ENCODE measurements at regions not wholly inside any gene's neighbourhood (a gene's known extent, or its start where the extent isn't known, plus 50 kb on each side); places are given as distances from the start of the nearest gene placed in this dataset.

DNA sequence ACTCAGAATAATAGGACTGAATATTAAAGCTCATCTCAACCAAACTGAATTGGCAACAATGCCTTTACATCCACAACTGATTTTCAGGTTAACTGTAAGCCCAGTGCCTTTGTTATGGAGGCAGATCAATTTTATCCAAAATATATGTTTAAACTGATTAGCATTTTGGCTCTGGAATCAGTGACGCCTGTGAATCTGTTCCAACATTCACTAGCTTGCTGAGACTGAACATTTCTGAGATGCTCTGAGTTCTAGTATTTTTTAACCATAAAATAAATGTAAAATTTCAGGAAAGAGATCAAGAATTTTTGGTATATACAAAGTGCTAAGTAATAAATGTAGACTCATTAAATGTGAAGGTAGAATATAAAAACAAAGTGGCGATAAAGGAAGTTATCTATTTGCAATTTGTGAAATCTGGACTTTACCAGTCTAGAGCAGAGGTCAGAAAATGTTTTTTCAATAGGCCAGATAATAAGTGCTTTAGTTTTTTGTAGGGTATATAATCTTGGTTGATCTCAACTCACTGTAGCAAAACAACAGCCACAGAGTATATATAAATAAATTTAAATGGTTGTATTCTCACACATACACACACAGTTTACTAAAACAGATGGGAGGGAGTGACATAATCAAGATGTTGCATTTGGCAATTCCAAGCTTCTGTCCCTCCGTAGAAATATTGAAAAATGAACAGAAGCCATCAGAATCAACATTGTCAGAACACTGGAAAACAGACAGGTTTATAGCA lies 560.3 kb downstream of the ZWINT start:
- RAD21 ChIA-PET (ENCODE audit: unreplicated experiment) = no interaction called here
- no peaks in the 10 kb centered on the region for H3K4me1 ChIP-seq (ENCODE audit: control insufficient read depth, insufficient read depth, low read length)
- no peak overlapping the region for H3K27ac ChIP-seq (ENCODE audit: control insufficient read depth, insufficient read depth)
- no peak for FAIRE-seq
- no peaks in the 10 kb centered on the region for H3K27me3 ChIP-seq (replicated peaks in 1 of 2; ENCODE audit: control insufficient read depth in 2 of 2, insufficient read depth in 2 of 2, low read length in 1 of 2)
- no peak overlapping the region for H2AFZ ChIP-seq (ENCODE audit: control insufficient read depth, low read depth, low read length)
- ATAC-seq = no peak
- POLR2A ChIA-PET = no interaction called here
- 4% methylated on average over 3 of the region's 3 CpGs for whole genome bisulfite sequencing (ENCODE audit: insufficient coverage, insufficient replicate concordance, low lambda C conversion rate, missing lambda C conversion rate)
- no peaks in the 10 kb centered on the region for H4K20me1 ChIP-seq (ENCODE audit: control insufficient read depth, insufficient read depth)
- intact Hi-C loops (cut with micrococcal nuclease; ENCODE audit: unreplicated experiment) (no loop called here), in situ Hi-C loops (cut with MboI) (no loop called here)
- BruUV-seq (replicated peaks) = no TSS peak
- CTCF ChIA-PET = no interaction called here
- H3K9ac ChIP-seq (ENCODE audit: control insufficient read depth, insufficient read depth, low read length) = no peak overlapping the region
- H3K9me3 ChIP-seq (replicated peaks; ENCODE audit: control insufficient read depth, insufficient read depth, low read length) = no peaks in the 10 kb centered on the region
- no peak overlapping the region for H3K4me2 ChIP-seq (ENCODE audit: control insufficient read depth, insufficient read depth)
- no peak for DNase-seq (ENCODE audit: low read depth, low spot score)
- no peaks in the 10 kb centered on the region for H3K79me2 ChIP-seq (ENCODE audit: control insufficient read depth, insufficient read depth, low read length)
- SMC1A ChIA-PET (ENCODE audit: uncharacterized antibody, unreplicated experiment) = no interaction called here
- H3K4me3 ChIP-seq = no peak overlapping the region
- H3K36me3 ChIP-seq (ENCODE audit: control insufficient read depth in 2 of 2, insufficient read depth in 2 of 2, low read length in 1 of 2) = no peaks in the 10 kb centered on the region
- TF ChIP-seq YBX1 (IDR thresholded peaks at IDR 0.05) (no peak), NBN (IDR thresholded peaks at IDR 0.05) (no peak), CBX3 (IDR thresholded peaks at IDR 0.05; ENCODE audit: borderline replicate concordance, low read depth) (no peak), TCF12 (IDR thresholded peaks at IDR 0.05; ENCODE audit: low read depth, low read length) (no peak), DPF2 (IDR thresholded peaks at IDR 0.05) (no peak), HDGF (IDR thresholded peaks at IDR 0.05) (no peak), MYC (IDR thresholded peaks at IDR 0.05; ENCODE audit: insufficient read depth, insufficient read length, insufficient replicate concordance, low read length, severe bottlenecking) (no peak), KAT2A (conservative IDR thresholded peaks at IDR 0.05; ENCODE audit: control insufficient read depth, low read depth, low read length) (no peak)
- TF ChIP-seq, protein P1, sequence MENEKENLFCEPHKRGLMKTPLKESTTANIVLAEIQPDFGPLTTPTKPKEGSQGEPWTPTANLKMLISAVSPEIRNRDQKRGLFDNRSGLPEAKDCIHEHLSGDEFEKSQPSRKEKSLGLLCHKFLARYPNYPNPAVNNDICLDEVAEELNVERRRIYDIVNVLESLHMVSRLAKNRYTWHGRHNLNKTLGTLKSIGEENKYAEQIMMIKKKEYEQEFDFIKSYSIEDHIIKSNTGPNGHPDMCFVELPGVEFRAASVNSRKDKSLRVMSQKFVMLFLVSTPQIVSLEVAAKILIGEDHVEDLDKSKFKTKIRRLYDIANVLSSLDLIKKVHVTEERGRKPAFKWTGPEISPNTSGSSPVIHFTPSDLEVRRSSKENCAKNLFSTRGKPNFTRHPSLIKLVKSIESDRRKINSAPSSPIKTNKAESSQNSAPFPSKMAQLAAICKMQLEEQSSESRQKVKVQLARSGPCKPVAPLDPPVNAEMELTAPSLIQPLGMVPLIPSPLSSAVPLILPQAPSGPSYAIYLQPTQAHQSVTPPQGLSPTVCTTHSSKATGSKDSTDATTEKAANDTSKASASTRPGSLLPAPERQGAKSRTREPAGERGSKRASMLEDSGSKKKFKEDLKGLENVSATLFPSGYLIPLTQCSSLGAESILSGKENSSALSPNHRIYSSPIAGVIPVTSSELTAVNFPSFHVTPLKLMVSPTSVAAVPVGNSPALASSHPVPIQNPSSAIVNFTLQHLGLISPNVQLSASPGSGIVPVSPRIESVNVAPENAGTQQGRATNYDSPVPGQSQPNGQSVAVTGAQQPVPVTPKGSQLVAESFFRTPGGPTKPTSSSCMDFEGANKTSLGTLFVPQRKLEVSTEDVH (IDR thresholded peaks at IDR 0.05; ENCODE audit: low read depth, partially characterized antibody) = no peak
- TF ChIP-seq, protein P2, sequence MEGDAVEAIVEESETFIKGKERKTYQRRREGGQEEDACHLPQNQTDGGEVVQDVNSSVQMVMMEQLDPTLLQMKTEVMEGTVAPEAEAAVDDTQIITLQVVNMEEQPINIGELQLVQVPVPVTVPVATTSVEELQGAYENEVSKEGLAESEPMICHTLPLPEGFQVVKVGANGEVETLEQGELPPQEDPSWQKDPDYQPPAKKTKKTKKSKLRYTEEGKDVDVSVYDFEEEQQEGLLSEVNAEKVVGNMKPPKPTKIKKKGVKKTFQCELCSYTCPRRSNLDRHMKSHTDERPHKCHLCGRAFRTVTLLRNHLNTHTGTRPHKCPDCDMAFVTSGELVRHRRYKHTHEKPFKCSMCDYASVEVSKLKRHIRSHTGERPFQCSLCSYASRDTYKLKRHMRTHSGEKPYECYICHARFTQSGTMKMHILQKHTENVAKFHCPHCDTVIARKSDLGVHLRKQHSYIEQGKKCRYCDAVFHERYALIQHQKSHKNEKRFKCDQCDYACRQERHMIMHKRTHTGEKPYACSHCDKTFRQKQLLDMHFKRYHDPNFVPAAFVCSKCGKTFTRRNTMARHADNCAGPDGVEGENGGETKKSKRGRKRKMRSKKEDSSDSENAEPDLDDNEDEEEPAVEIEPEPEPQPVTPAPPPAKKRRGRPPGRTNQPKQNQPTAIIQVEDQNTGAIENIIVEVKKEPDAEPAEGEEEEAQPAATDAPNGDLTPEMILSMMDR (IDR thresholded peaks at IDR 0.05 in 2 of 3, conservative IDR thresholded peaks at IDR 0.05 in 1 of 3; ENCODE audit: control insufficient read depth in 2 of 3, extremely low read depth in 1 of 3, insufficient read depth in 1 of 3, low read depth in 3 of 3, low read length in 3 of 3) = no peak
- TF ChIP-seq, protein P3, sequence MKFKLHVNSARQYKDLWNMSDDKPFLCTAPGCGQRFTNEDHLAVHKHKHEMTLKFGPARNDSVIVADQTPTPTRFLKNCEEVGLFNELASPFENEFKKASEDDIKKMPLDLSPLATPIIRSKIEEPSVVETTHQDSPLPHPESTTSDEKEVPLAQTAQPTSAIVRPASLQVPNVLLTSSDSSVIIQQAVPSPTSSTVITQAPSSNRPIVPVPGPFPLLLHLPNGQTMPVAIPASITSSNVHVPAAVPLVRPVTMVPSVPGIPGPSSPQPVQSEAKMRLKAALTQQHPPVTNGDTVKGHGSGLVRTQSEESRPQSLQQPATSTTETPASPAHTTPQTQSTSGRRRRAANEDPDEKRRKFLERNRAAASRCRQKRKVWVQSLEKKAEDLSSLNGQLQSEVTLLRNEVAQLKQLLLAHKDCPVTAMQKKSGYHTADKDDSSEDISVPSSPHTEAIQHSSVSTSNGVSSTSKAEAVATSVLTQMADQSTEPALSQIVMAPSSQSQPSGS (IDR thresholded peaks at IDR 0.05; ENCODE audit: low read length) = no peak
- TF ChIP-seq, protein P4, sequence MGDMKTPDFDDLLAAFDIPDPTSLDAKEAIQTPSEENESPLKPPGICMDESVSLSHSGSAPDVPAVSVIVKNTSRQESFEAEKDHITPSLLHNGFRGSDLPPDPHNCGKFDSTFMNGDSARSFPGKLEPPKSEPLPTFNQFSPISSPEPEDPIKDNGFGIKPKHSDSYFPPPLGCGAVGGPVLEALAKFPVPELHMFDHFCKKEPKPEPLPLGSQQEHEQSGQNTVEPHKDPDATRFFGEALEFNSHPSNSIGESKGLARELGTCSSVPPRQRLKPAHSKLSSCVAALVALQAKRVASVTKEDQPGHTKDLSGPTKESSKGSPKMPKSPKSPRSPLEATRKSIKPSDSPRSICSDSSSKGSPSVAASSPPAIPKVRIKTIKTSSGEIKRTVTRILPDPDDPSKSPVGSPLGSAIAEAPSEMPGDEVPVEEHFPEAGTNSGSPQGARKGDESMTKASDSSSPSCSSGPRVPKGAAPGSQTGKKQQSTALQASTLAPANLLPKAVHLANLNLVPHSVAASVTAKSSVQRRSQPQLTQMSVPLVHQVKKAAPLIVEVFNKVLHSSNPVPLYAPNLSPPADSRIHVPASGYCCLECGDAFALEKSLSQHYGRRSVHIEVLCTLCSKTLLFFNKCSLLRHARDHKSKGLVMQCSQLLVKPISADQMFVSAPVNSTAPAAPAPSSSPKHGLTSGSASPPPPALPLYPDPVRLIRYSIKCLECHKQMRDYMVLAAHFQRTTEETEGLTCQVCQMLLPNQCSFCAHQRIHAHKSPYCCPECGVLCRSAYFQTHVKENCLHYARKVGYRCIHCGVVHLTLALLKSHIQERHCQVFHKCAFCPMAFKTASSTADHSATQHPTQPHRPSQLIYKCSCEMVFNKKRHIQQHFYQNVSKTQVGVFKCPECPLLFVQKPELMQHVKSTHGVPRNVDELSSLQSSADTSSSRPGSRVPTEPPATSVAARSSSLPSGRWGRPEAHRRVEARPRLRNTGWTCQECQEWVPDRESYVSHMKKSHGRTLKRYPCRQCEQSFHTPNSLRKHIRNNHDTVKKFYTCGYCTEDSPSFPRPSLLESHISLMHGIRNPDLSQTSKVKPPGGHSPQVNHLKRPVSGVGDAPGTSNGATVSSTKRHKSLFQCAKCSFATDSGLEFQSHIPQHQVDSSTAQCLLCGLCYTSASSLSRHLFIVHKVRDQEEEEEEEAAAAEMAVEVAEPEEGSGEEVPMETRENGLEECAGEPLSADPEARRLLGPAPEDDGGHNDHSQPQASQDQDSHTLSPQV (IDR thresholded peaks at IDR 0.05) = no peak
- TF ChIP-seq, protein P5, sequence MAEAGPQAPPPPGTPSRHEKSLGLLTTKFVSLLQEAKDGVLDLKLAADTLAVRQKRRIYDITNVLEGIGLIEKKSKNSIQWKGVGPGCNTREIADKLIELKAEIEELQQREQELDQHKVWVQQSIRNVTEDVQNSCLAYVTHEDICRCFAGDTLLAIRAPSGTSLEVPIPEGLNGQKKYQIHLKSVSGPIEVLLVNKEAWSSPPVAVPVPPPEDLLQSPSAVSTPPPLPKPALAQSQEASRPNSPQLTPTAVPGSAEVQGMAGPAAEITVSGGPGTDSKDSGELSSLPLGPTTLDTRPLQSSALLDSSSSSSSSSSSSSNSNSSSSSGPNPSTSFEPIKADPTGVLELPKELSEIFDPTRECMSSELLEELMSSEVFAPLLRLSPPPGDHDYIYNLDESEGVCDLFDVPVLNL (IDR thresholded peaks at IDR 0.05; ENCODE audit: low read depth, low read length) = no peak
